ENCODE measurements at regions not wholly inside any gene's neighbourhood (a gene's known extent, or its start where the extent isn't known, plus 50 kb on each side); places are given as distances from the start of the nearest gene placed in this dataset.

DNA sequence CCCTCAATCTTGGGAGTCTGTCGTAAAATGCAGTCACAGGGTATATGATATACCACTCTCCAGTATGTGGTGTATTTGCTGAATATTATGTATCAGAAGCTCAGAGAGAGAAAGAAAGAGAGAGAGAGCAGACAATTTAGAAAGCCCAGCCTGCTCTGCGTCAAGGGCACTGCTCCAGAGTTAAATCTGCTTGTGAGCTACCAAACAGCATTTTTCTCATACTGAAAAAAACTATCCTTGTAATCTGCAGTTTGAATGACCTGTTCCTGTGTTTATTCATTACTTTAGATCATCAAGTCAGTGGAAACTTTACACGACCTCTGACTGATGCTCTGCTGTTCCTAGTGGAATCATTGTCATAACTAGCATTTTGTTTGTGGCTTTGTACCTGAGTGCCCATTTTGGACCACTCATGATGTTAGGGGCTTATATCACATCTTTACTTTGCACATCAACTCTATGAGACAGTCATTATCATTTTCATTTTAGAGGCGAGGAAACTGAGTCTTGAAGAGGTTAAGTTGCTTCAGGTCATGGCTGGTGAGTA lies 89.2 kb upstream of the PELI1 start:
- TF ChIP-seq, protein P1, sequence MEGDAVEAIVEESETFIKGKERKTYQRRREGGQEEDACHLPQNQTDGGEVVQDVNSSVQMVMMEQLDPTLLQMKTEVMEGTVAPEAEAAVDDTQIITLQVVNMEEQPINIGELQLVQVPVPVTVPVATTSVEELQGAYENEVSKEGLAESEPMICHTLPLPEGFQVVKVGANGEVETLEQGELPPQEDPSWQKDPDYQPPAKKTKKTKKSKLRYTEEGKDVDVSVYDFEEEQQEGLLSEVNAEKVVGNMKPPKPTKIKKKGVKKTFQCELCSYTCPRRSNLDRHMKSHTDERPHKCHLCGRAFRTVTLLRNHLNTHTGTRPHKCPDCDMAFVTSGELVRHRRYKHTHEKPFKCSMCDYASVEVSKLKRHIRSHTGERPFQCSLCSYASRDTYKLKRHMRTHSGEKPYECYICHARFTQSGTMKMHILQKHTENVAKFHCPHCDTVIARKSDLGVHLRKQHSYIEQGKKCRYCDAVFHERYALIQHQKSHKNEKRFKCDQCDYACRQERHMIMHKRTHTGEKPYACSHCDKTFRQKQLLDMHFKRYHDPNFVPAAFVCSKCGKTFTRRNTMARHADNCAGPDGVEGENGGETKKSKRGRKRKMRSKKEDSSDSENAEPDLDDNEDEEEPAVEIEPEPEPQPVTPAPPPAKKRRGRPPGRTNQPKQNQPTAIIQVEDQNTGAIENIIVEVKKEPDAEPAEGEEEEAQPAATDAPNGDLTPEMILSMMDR (IDR thresholded peaks at IDR 0.05; ENCODE audit: insufficient read depth, low read length) = no peak
- TF ChIP-seq POLR2AphosphoS5 (IDR thresholded peaks at IDR 0.05; ENCODE audit: low read depth) (no peak), GABPA (IDR thresholded peaks at IDR 0.05; ENCODE audit: low read depth) (no peak), SPI1 (IDR thresholded peaks at IDR 0.05; ENCODE audit: borderline replicate concordance, low read depth) (no peak)
- TF ChIP-seq, protein P2, sequence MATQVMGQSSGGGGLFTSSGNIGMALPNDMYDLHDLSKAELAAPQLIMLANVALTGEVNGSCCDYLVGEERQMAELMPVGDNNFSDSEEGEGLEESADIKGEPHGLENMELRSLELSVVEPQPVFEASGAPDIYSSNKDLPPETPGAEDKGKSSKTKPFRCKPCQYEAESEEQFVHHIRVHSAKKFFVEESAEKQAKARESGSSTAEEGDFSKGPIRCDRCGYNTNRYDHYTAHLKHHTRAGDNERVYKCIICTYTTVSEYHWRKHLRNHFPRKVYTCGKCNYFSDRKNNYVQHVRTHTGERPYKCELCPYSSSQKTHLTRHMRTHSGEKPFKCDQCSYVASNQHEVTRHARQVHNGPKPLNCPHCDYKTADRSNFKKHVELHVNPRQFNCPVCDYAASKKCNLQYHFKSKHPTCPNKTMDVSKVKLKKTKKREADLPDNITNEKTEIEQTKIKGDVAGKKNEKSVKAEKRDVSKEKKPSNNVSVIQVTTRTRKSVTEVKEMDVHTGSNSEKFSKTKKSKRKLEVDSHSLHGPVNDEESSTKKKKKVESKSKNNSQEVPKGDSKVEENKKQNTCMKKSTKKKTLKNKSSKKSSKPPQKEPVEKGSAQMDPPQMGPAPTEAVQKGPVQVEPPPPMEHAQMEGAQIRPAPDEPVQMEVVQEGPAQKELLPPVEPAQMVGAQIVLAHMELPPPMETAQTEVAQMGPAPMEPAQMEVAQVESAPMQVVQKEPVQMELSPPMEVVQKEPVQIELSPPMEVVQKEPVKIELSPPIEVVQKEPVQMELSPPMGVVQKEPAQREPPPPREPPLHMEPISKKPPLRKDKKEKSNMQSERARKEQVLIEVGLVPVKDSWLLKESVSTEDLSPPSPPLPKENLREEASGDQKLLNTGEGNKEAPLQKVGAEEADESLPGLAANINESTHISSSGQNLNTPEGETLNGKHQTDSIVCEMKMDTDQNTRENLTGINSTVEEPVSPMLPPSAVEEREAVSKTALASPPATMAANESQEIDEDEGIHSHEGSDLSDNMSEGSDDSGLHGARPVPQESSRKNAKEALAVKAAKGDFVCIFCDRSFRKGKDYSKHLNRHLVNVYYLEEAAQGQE (IDR thresholded peaks at IDR 0.05; ENCODE audit: insufficient replicate concordance, low read depth) = no peak
- no peaks in the 10 kb centered on the region for H3K27me3 ChIP-seq (ENCODE audit: insufficient read depth, poor library complexity, severe bottlenecking)

DNA sequence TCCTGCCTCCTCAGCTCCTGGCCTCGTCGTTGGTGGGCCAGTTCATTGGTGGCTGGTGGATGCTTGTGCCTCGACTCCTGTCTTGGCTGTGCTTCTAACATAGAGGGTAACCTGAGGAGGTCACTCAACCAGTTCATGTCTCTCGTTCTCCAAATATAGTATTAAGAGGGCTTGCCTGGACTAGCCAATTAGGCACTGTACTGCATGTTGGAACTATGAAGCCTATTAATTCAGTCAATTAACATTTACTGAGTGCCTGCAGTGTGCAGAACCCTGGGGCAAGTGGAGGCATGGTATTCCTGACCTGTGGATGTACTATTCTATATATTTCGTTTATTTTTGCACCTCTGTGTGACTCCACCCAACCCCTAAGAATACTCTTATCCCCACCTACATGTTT lies 89.9 kb upstream of the PELI1 start:
- TF ChIP-seq SPI1 (IDR thresholded peaks at IDR 0.05; ENCODE audit: borderline replicate concordance, low read depth) (no peak), POLR2AphosphoS5 (IDR thresholded peaks at IDR 0.05; ENCODE audit: low read depth) (no peak), GABPA (IDR thresholded peaks at IDR 0.05; ENCODE audit: low read depth) (no peak)
- TF ChIP-seq, protein P2 (IDR thresholded peaks at IDR 0.05; ENCODE audit: insufficient replicate concordance, low read depth) = no peak
- TF ChIP-seq, protein P1 (IDR thresholded peaks at IDR 0.05; ENCODE audit: insufficient read depth, low read length) = no peak
- H3K27me3 ChIP-seq (ENCODE audit: insufficient read depth, poor library complexity, severe bottlenecking) = no peaks in the 10 kb centered on the region
- DNase-seq (ENCODE audit: low read depth in 1 of 2, low spot score in 1 of 2) = no peak
- no peak overlapping the region for H3K4me3 ChIP-seq (replicated peaks; ENCODE audit: insufficient read depth, low read length)
- no peak overlapping the region for H3K27ac ChIP-seq (replicated peaks)

More for the DNA sequence above, 89.2 kb upstream of the PELI1 start:
- no peak for DNase-seq (ENCODE audit: low read depth in 1 of 2, low spot score in 1 of 2)
- Histone ChIP-seq H3K4me3 (replicated peaks; ENCODE audit: insufficient read depth, low read length) (no peak overlapping the region), H3K27ac (replicated peaks) (no peak overlapping the region)

DNA sequence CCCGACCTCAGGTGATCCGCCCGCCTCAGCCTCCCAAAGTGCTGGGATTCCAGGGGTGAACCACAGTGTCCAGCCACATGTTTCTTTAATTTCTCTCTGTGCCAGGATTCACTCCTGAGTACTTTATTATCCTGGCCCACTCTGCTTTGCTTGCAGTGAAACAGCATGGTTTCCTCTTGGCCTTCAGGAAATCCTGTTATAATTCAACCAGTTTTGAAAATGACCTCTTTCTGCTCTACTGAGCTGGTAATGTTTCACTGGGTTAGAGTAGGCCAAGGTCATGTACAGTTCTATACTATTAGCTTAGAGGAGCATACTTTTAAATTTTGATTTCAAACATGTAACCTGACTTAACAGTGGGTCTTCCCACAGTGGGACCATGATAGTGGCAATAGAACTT lies 90.6 kb upstream of the PELI1 start:
- TF ChIP-seq POLR2AphosphoS5 (IDR thresholded peaks at IDR 0.05; ENCODE audit: low read depth) = no peak
- TF ChIP-seq, protein P2 (IDR thresholded peaks at IDR 0.05; ENCODE audit: insufficient replicate concordance, low read depth) = no peak
- TF ChIP-seq, protein P1 (IDR thresholded peaks at IDR 0.05; ENCODE audit: insufficient read depth, low read length) = no peak
- Histone ChIP-seq H3K4me3 (replicated peaks; ENCODE audit: insufficient read depth, low read length) (no peak overlapping the region), H3K27me3 (ENCODE audit: insufficient read depth, poor library complexity, severe bottlenecking) (no peaks in the 10 kb centered on the region), H3K27ac (replicated peaks) (no peak overlapping the region)
- DNase-seq (ENCODE audit: low read depth in 1 of 2, low spot score in 1 of 2) = no peak
